ENCODE measurements at regions not wholly inside any gene's neighbourhood (a gene's known extent, or its start where the extent isn't known, plus 50 kb on each side); places are given as distances from the start of the nearest gene placed in this dataset.

GRCh38 chr9:115189686-115190085, 71.7 kb upstream of the TNC start:
- Mint-ChIP-seq H3K36me3 (ENCODE audit: insufficient read depth in 1 of 3, low read depth in 3 of 3) (peaks cover 5 to 13% (median 6%) of the 10 kb centered on the region in 3 experiments; a peak in 5 of 7 replicates), H3K27me3 (ENCODE audit: low read depth) (no peaks in the 10 kb centered on the region; the same call in 1 of the 2 replicates), H3K27ac (no peak overlapping the region), H3K4me1 (peaks cover 29 to 31% of the 10 kb centered on the region in 2 experiments), H3K4me3 (no peak overlapping the region), H3K9me3 (peaks cover 8 to 9% of the 10 kb centered on the region in 2 experiments)
- Histone ChIP-seq H2BK120ac (ENCODE audit: low read depth, low read length, poor library complexity, severe bottlenecking) (no peak overlapping the region), H2AFZ (ENCODE audit: low read length) (no peak overlapping the region), H3K4me1 (ENCODE audit: insufficient read depth, low read length) (peaks cover 6% of the 10 kb centered on the region), H3K4me2 (ENCODE audit: insufficient read depth, insufficient read length, low read length) (no peak overlapping the region), H3T11ph (ENCODE audit: low read length) (no peak overlapping the region), H3K79me2 (ENCODE audit: insufficient read depth, low read length) (no peaks in the 10 kb centered on the region), H3K18ac (ENCODE audit: insufficient read length, low read depth, low read length) (no peak overlapping the region), H3K9ac (ENCODE audit: extremely low read depth, insufficient read length, low read length) (no peak overlapping the region), H3K9me3 (ENCODE audit: control insufficient read depth, low read depth, low read length) (peaks cover 2% of the 10 kb centered on the region), H2BK15ac (ENCODE audit: low read depth, low read length) (no peak overlapping the region), H3K4ac (ENCODE audit: low read depth, low read length) (no peak overlapping the region), H4K20me1 (ENCODE audit: control insufficient read depth, insufficient read depth, insufficient read length) (no peaks in the 10 kb centered on the region), H2BK12ac (ENCODE audit: insufficient read length, low read depth, low read length) (no peak overlapping the region), H3K23ac (ENCODE audit: insufficient read length, low read depth, low read length) (no peak overlapping the region), H3K56ac (ENCODE audit: insufficient read length, low read depth, low read length) (no peak overlapping the region), H3K79me1 (ENCODE audit: insufficient read depth, low read depth, low read length, poor library complexity, severe bottlenecking) (no peaks in the 10 kb centered on the region), H3K27ac (ENCODE audit: insufficient read length, low read depth, low read length) (no peak overlapping the region), H4K8ac (replicated peaks; ENCODE audit: insufficient read length, low read depth, low read length) (no peak overlapping the region), H3K14ac (ENCODE audit: insufficient read depth, low read length) (no peak overlapping the region), H2BK5ac (ENCODE audit: insufficient read length, low read length) (no peak overlapping the region), H2BK20ac (ENCODE audit: low read depth, low read length, poor library complexity, severe bottlenecking) (no peak overlapping the region), H4K5ac (ENCODE audit: insufficient read length, low read depth, low read length) (no peak overlapping the region), H3K23me2 (ENCODE audit: insufficient read length, low read depth, low read length, poor library complexity, severe bottlenecking) (no peaks in the 10 kb centered on the region), H2AK5ac (ENCODE audit: insufficient read length, low read length) (no peak overlapping the region), H4K91ac (ENCODE audit: insufficient read length, low read depth, low read length) (no peak overlapping the region), H3K27me3 (ENCODE audit: insufficient read depth, low read length) (no peaks in the 10 kb centered on the region)
- no peak for DNase-seq
- WGBS (ENCODE audit: extremely low coverage, insufficient read length, low lambda C conversion rate) = no CpG with 5 or more reads among the region's 2 CpGs
- no peak for TF ChIP-seq CTCF (conservative IDR thresholded peaks at IDR 0.05)
